Esophagus squamous epithelium (tissue), 4 donors: ENCODE measurements at regions not wholly inside any gene's neighbourhood (a gene's known extent, or its start where the extent isn't known, plus 50 kb on each side); places are given as distances from the start of the nearest gene placed in this dataset.

ENCODE experiments used
- CTCF ChIP-seq, 6 experiments: fragments of 450-650 bp in 4 of 6; fragments of 200-600 bp in 2 of 6; sonication (generic) in 2 of 6; IDR thresholded peaks; one replicate each; pipeline ENCODE4 v1.5.1; 2016 to 2019; ENCODE audit warnings: antibody characterized with exemption in 6 of 6, mild to moderate bottlenecking in 4 of 6, moderate library complexity in 4 of 6
- POLR2A ChIP-seq, 4 donors: fragments of 450-650 bp; IDR thresholded peaks; one replicate each; pipeline ENCODE4 v1.6.1; 2017; ENCODE audit warnings: antibody characterized with exemption in 4 of 4, mild to moderate bottlenecking in 4 of 4, moderate library complexity in 3 of 4

GRCh38 chr5:84605241-84605640 lies 220.6 kb upstream of the EDIL3 start:
- no peak for TF ChIP-seq POLR2A (IDR thresholded peaks at IDR 0.05)
- TF ChIP-seq CTCF (IDR thresholded peaks at IDR 0.05), result no peak
